Glutamatergic neuron (in vitro differentiated cells): ENCODE measurements at regions not wholly inside any gene's neighbourhood (a gene's known extent, or its start where the extent isn't known, plus 50 kb on each side); places are given as distances from the start of the nearest gene placed in this dataset.

Experiments used
- DNase-seq: peaks from one replicate; pipeline ENCODE4 v3.0.0; 2022
- H3K27ac Mint-ChIP-seq: one replicate; pipeline ENCODE4 v1.8.0; 2020; ENCODE audit warnings: mild to moderate bottlenecking, mixed read lengths, inconsistent platforms; ENCODE audit not compliant: unreplicated experiment
- H3K27me3 Mint-ChIP-seq: one replicate; pipeline ENCODE4 v1.8.0; 2020; ENCODE audit warnings: mild to moderate bottlenecking, moderate library complexity, mixed read lengths, inconsistent platforms; ENCODE audit not compliant: unreplicated experiment
- H3K36me3 Mint-ChIP-seq: one replicate; pipeline ENCODE4 v1.8.0; 2020; ENCODE audit warnings: mild to moderate bottlenecking, mixed read lengths, inconsistent platforms; ENCODE audit not compliant: unreplicated experiment
- H3K4me1 Mint-ChIP-seq: one replicate; pipeline ENCODE4 v1.8.0; 2020; ENCODE audit warnings: mild to moderate bottlenecking, low read depth, mixed read lengths, inconsistent platforms; ENCODE audit not compliant: unreplicated experiment
- H3K4me3 Mint-ChIP-seq: one replicate; pipeline ENCODE4 v1.8.0; 2020; ENCODE audit warnings: mild to moderate bottlenecking, mixed read lengths, inconsistent platforms; ENCODE audit not compliant: unreplicated experiment
- H3K9me3 Mint-ChIP-seq: one replicate; pipeline ENCODE4 v1.8.0; 2020; ENCODE audit warnings: mild to moderate bottlenecking, moderate library complexity, mixed read lengths, inconsistent platforms; ENCODE audit not compliant: unreplicated experiment
- CTCF ChIP-seq: fragments of 200-600 bp; sonication (generic); IDR thresholded peaks from one replicate; pipeline ENCODE4 v1.5.0; 2021; ENCODE audit not compliant: partially characterized antibody, unreplicated experiment

- H3K9me3 Mint-ChIP-seq, result peaks cover 29% of the 10 kb centered on the region
Measured at GRCh38 chr19:27889156-27889555, 1323.8 kb downstream of the UQCRFS1 start.

GRCh38 chr19:27887946-27888345 is 1325.0 kb downstream of the UQCRFS1 start:
- TF ChIP-seq CTCF, result no peak
- Mint-ChIP-seq H3K36me3 (peaks cover 7% of the 10 kb centered on the region), H3K27ac (no peak overlapping the region), H3K4me3 (no peak overlapping the region), H3K27me3 (peaks cover 1% of the 10 kb centered on the region), H3K4me1 (no peaks in the 10 kb centered on the region), H3K9me3 (peaks cover 29% of the 10 kb centered on the region)
- DNase-seq, result no peak

More at GRCh38 chr19:27889156-27889555, 1323.8 kb downstream of the UQCRFS1 start:
- H3K4me1 Mint-ChIP-seq, result no peaks in the 10 kb centered on the region
- H3K4me3 Mint-ChIP-seq, result no peak overlapping the region
- no peak for TF ChIP-seq CTCF
- H3K36me3 Mint-ChIP-seq, result peaks cover 15% of the 10 kb centered on the region
- H3K27ac Mint-ChIP-seq, result no peak overlapping the region
- peaks cover 1% of the 10 kb centered on the region for H3K27me3 Mint-ChIP-seq
- DNase-seq, result no peak

- DNase-seq, result no peak
- no peak for TF ChIP-seq CTCF
- Mint-ChIP-seq H3K9me3 (peaks cover 30% of the 10 kb centered on the region), H3K4me1 (no peaks in the 10 kb centered on the region), H3K27ac (no peak overlapping the region), H3K36me3 (peaks cover 7% of the 10 kb centered on the region), H3K4me3 (no peak overlapping the region), H3K27me3 (peaks cover 1% of the 10 kb centered on the region)
Measured at GRCh38 chr19:27885359-27885758, 1327.6 kb downstream of the UQCRFS1 start.

- no peaks in the 10 kb centered on the region for H3K4me1 Mint-ChIP-seq
- peaks cover 7% of the 10 kb centered on the region for H3K36me3 Mint-ChIP-seq
- no peak for TF ChIP-seq CTCF
- peaks cover 31% of the 10 kb centered on the region for H3K9me3 Mint-ChIP-seq
- no peak overlapping the region for H3K27ac Mint-ChIP-seq
- H3K27me3 Mint-ChIP-seq, result peaks cover 1% of the 10 kb centered on the region
- H3K4me3 Mint-ChIP-seq, result no peak overlapping the region
- no peak for DNase-seq
Measured at GRCh38 chr19:27884376-27884775, 1328.6 kb downstream of the UQCRFS1 start.

GRCh38 chr19:27881213-27881612 is 1331.7 kb downstream of the UQCRFS1 start:
- no peak for TF ChIP-seq CTCF
- DNase-seq, result no peak
- Mint-ChIP-seq H3K4me3 (no peak overlapping the region), H3K4me1 (no peaks in the 10 kb centered on the region), H3K9me3 (peaks cover 11% of the 10 kb centered on the region), H3K27ac (no peak overlapping the region), H3K27me3 (no peaks in the 10 kb centered on the region), H3K36me3 (peaks cover 5% of the 10 kb centered on the region)
